ENCODE measurements at regions not wholly inside any gene's neighbourhood (a gene's known extent, or its start where the extent isn't known, plus 50 kb on each side); places are given as distances from the start of the nearest gene placed in this dataset.
"Not testable (repeated sequence)": the region's sequence is repeated elsewhere in the genome, so short reads cannot be mapped to it uniquely, and the experiment has no call there.

- H3K27ac ChIP-seq = no peak overlapping the region
- TF ChIP-seq CTCF (IDR thresholded peaks at IDR 0.05) = no peak
- TF ChIP-seq ZFX (IDR thresholded peaks at IDR 0.05; ENCODE audit: borderline replicate concordance) = no peak
Measured at GRCh38 chr6:86609549-86610388, 327.6 kb upstream of the HTR1E start.

GRCh38 chr6:86603364-86603763, 334.0 kb upstream of the HTR1E start:
- H3K27ac ChIP-seq = not testable (repeated sequence)

- H3K27ac ChIP-seq = not testable (repeated sequence)
Measured at GRCh38 chr6:86602093-86602492, 335.2 kb upstream of the HTR1E start.

GRCh38 chr6:86598969-86599368, 338.4 kb upstream of the HTR1E start:
- not testable (repeated sequence) for H3K27ac ChIP-seq

- H3K27ac ChIP-seq = no peak overlapping the region
- TF ChIP-seq ZFX (IDR thresholded peaks at IDR 0.05; ENCODE audit: borderline replicate concordance) = no peak
- no peak for TF ChIP-seq CTCF (IDR thresholded peaks at IDR 0.05)
Measured at GRCh38 chr6:86595641-86596040, 341.7 kb upstream of the HTR1E start.

GRCh38 chr6:86586195-86586594, 351.1 kb upstream of the HTR1E start:
- no peak overlapping the region for H3K27ac ChIP-seq
- TF ChIP-seq ZFX (IDR thresholded peaks at IDR 0.05; ENCODE audit: borderline replicate concordance) = no peak
- no peak for TF ChIP-seq CTCF (IDR thresholded peaks at IDR 0.05)

- no peak overlapping the region for H3K27ac ChIP-seq
- TF ChIP-seq ZFX (IDR thresholded peaks at IDR 0.05; ENCODE audit: borderline replicate concordance) (no peak), CTCF (IDR thresholded peaks at IDR 0.05) (no peak)
Measured at GRCh38 chr6:86581833-86582232, 355.5 kb upstream of the HTR1E start.

GRCh38 chr6:86563197-86563596, 374.1 kb upstream of the HTR1E start:
- TF ChIP-seq ZFX (IDR thresholded peaks at IDR 0.05; ENCODE audit: borderline replicate concordance) (no peak), CTCF (IDR thresholded peaks at IDR 0.05) (no peak)

GRCh38 chr6:86558318-86558717, 379.0 kb upstream of the HTR1E start:
- TF ChIP-seq CTCF (IDR thresholded peaks at IDR 0.05) (no peak), ZFX (IDR thresholded peaks at IDR 0.05; ENCODE audit: borderline replicate concordance) (no peak)
- H3K27ac ChIP-seq = no peak overlapping the region

More at GRCh38 chr6:86563197-86563596, 374.1 kb upstream of the HTR1E start:
- H3K27ac ChIP-seq = no peak overlapping the region

All from 22Rv1 (cell line).